Uterus (tissue), 3 donors: ENCODE measurements at regions not wholly inside any gene's neighbourhood (a gene's known extent, or its start where the extent isn't known, plus 50 kb on each side); places are given as distances from the start of the nearest gene placed in this dataset.
"Not testable (repeated sequence)": the region's sequence is repeated elsewhere in the genome, so short reads cannot be mapped to it uniquely, and the experiment has no call there.

ENCODE experiments used
- DNase-seq, 2 donors: peaks; one replicate each; pipeline ENCODE4 v3.0.0-alpha.2; 2019 to 2020
- H3K27ac ChIP-seq, 2 donors: fragments of 200-600 bp; sonication (generic); 1 replicate in 1 of 2; 2 replicates in 1 of 2; pipeline ENCODE4 v1.5.1; 2016 to 2018
- H3K27me3 ChIP-seq, 2 donors: fragments of 200-600 bp; sonication (generic); one replicate each; pipeline ENCODE4 v1.5.1; 2018 to 2019; ENCODE audit warnings: control low read depth in 1 of 2
- H3K36me3 ChIP-seq, 2 donors: fragments of 200-600 bp; sonication (generic); one replicate each; pipeline ENCODE4 v1.5.1; 2019; ENCODE audit warnings: control low read depth in 1 of 2
- H3K4me1 ChIP-seq, 2 donors: fragments of 200-600 bp; sonication (generic); one replicate each; pipeline ENCODE4 v1.5.1; 2018 to 2019; ENCODE audit warnings: control low read depth in 1 of 2
- H3K4me3 ChIP-seq, 2 donors: fragments of 200-600 bp; sonication (generic); 1 replicate in 1 of 2; 2 replicates in 1 of 2; pipeline ENCODE4 v1.5.1; 2018 to 2019; ENCODE audit warnings: mild to moderate bottlenecking in 1 of 2
- H3K9me3 ChIP-seq, 2 donors: fragments of 200-600 bp; sonication (generic); one replicate each; pipeline ENCODE4 v1.5.1; 2019; ENCODE audit warnings: control low read depth in 1 of 2
- POLR2A ChIP-seq, 2 donors: fragments of 450-650 bp; IDR thresholded peaks; one replicate each; pipeline ENCODE4 v1.6.1; 2016; ENCODE audit warnings: antibody characterized with exemption in 2 of 2, mild to moderate bottlenecking in 1 of 2, moderate library complexity in 1 of 2
- intact Hi-C: fragments of 100-400 bp; cut with DNase I; formaldehyde crosslinking; loops from one replicate; pipeline ENCODE4 v1.15.1; 2023; ENCODE audit warnings: low total_unique reads
- TF ChIP-seq, protein P1 (sequence below), 4 experiments: fragments of 200-600 bp in 2 of 4; fragments of 450-650 bp in 2 of 4; sonication (generic) in 2 of 4; IDR thresholded peaks; one replicate each; pipeline ENCODE4 v1.5.1; 2016 to 2019; ENCODE audit warnings: antibody characterized with exemption in 4 of 4, mild to moderate bottlenecking in 2 of 4, moderate library complexity in 1 of 4
- donor health status: DM: yes; HTN: yes; CAD: no.

DNA sequence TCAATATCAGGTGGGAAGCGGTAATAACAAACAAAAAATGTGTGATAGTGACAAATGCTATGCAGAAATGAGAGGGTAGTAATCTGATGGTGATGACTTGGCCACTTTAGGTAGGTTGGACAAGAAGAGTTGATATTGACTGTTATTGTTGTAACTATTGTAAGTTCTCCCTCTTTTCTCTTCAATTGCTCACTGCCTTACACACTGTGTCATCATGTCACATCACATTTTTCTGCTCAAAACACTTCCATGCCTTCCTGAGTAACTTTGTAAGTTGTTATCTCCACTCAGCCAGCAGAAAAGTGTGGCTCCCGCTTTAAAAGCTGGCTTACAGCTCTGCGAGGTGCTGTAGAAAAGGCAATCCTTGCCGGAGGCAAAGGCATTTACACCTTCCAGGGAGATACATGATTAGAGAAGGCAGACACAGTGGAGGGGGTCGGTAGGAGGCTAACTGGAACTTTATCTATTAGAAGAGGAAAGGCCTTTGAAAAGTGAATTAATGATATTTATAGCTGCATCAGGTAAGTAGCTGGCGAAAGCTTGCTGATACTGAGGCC is 85.2 kb upstream of the CLINT1 start:
- intact Hi-C loops: no loop called here
- H3K27me3 ChIP-seq: no peaks in the 10 kb centered on the region

DNA sequence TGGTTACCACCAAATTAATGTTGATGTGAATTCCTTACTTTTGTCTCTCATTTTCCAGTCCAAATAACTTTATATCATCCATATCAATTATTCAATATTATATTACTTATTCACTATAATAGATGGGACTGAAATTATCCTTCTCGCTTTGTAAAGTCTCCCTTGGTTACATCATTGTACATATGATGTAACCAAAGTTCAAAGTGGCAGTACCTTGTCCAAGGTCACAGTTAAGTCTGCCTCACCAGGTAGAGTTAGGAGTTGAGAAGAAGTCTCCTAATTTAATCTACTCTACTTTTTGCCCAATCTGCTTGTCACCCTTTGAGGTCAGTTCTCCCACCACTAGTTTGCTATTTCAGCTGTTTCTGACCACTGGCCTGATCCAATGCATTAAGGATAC is 83.7 kb upstream of the CLINT1 start:
- Histone ChIP-seq H3K9me3 (no peaks in the 10 kb centered on the region), H3K27ac (no peak overlapping the region), H3K4me3 (no peak overlapping the region), H3K36me3 (no peaks in the 10 kb centered on the region), H3K27me3 (no peaks in the 10 kb centered on the region), H3K4me1 (no peaks in the 10 kb centered on the region)
- no peak for TF ChIP-seq POLR2A (IDR thresholded peaks at IDR 0.05)
- TF ChIP-seq, protein P1, sequence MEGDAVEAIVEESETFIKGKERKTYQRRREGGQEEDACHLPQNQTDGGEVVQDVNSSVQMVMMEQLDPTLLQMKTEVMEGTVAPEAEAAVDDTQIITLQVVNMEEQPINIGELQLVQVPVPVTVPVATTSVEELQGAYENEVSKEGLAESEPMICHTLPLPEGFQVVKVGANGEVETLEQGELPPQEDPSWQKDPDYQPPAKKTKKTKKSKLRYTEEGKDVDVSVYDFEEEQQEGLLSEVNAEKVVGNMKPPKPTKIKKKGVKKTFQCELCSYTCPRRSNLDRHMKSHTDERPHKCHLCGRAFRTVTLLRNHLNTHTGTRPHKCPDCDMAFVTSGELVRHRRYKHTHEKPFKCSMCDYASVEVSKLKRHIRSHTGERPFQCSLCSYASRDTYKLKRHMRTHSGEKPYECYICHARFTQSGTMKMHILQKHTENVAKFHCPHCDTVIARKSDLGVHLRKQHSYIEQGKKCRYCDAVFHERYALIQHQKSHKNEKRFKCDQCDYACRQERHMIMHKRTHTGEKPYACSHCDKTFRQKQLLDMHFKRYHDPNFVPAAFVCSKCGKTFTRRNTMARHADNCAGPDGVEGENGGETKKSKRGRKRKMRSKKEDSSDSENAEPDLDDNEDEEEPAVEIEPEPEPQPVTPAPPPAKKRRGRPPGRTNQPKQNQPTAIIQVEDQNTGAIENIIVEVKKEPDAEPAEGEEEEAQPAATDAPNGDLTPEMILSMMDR (IDR thresholded peaks at IDR 0.05): no peak
- DNase-seq: no peak
- intact Hi-C loops: no loop called here

More for the DNA sequence above, 85.2 kb upstream of the CLINT1 start:
- no peak for DNase-seq
- no peaks in the 10 kb centered on the region for H3K9me3 ChIP-seq
- TF ChIP-seq POLR2A (IDR thresholded peaks at IDR 0.05): no peak
- TF ChIP-seq, protein P1 (IDR thresholded peaks at IDR 0.05): no peak
- no peaks in the 10 kb centered on the region for H3K4me1 ChIP-seq
- H3K36me3 ChIP-seq: no peaks in the 10 kb centered on the region
- no peak overlapping the region for H3K27ac ChIP-seq
- H3K4me3 ChIP-seq: no peak overlapping the region

DNA sequence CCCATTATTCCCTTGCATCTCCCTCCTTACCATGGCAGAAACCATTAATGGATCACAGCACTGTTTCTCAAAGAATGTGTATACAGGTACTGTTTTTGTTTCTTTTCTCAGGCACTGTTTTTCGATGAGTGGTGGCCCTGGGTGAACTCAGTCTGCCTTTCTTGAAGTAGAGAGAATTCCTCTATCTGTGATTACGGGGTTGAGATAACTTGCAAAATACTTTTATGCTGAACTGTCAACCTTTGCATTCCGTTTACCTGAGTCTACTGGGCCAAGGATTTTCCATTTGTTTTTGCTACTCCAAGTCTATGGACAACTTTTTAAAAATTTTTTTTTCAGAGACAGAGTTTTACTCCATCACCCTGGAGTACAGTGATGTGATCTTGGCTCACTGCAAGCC is 82.7 kb upstream of the CLINT1 start:
- intact Hi-C loops: no loop called here
- Histone ChIP-seq H3K36me3 (no peaks in the 10 kb centered on the region), H3K27me3 (no peaks in the 10 kb centered on the region), H3K4me3 (no peak overlapping the region), H3K27ac (no peak overlapping the region), H3K9me3 (no peaks in the 10 kb centered on the region), H3K4me1 (no peaks in the 10 kb centered on the region)
- DNase-seq: no peak
- TF ChIP-seq, protein P1 (IDR thresholded peaks at IDR 0.05): no peak

DNA sequence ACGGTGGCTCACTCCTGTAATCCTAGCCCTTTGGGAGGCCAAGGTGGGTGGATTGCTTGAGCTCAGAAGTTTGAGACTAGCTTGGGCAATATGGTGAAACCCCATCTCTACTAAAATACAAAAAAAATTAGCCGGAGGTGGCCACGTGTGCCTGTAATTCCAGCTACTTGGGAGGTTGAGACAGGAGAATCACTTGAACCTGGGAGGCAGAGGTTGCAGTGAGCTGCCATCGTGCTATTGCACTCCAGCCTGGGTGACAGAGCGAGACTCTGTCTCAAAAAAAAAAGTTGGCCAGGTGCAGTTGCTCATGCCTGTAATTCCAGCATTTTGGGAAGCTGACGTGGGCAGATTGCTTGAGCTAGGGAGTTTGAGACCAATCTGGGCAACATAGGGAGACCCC is 79.2 kb upstream of the CLINT1 start:
- H3K9me3 ChIP-seq, intact Hi-C loops, H3K27ac ChIP-seq, DNase-seq, H3K4me1 ChIP-seq, H3K27me3 ChIP-seq, H3K4me3 ChIP-seq, H3K36me3 ChIP-seq: not testable (repeated sequence)

DNA sequence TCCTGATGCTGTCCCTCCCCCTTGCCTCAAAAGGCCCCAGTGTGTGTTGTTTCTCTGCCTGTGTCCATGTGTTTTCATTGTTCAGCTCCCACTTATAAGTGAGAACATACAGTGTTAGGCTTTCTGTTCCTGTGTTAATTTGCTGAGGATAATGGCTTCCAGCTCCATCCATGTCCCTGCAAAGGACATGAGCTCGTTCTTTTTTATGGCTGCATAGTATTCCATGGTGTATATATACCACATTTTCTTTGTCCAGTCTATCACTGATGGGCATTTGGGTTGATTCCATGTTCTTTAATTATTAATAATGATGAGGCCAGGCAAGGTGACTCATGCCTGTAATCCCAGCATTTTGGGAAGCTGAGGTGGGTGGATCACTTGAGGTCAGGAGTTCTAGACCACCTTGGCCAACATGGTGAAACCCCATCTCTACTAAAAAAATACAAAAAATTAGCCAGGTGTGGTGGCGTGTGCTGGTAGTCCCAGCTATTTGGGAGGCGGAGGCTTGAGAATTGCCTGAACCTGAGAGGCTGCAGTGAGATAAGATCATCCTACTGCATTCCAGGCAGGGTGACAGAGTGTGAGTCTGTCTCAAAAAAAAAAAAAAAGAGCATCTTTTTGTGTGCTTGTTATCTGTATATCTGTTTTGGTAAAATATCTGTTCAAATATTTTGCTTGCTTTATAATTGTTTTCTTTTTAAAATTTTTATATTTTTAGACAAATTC is 78.0 kb upstream of the CLINT1 start:
- DNase-seq, H3K9me3 ChIP-seq, H3K27me3 ChIP-seq, H3K36me3 ChIP-seq, H3K4me1 ChIP-seq, H3K4me3 ChIP-seq, intact Hi-C loops, H3K27ac ChIP-seq: not testable (repeated sequence)

DNA sequence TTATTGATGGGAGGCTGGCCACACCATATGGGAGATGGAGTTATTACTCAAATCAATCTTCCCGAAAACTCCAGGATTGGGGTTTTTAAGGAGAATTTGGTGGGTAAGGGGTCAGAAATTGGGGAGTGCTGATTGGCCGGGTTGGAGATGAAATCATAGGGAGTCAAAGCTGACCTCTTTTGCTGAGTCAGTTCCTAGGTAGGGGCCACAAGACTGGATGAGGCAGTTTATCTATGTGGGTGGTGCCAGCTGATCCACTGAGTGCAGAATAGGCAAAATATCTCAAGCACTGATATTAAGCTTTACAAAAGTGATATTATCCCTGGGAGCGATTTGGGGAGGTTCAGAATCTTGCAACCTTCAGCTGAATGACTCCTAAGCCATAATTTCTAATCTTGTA is 75.7 kb upstream of the CLINT1 start:
- intact Hi-C loops: no loop called here

More for the DNA sequence above, 75.7 kb upstream of the CLINT1 start:
- Histone ChIP-seq H3K9me3 (no peaks in the 10 kb centered on the region), H3K36me3 (no peaks in the 10 kb centered on the region), H3K4me3 (no peak overlapping the region), H3K4me1 (no peaks in the 10 kb centered on the region), H3K27ac (no peak overlapping the region), H3K27me3 (no peaks in the 10 kb centered on the region)
- TF ChIP-seq POLR2A (IDR thresholded peaks at IDR 0.05): no peak
- DNase-seq: no peak
